AG09309 (cell line): ENCODE measurements at regions not wholly inside any gene's neighbourhood (a gene's known extent, or its start where the extent isn't known, plus 50 kb on each side); places are given as distances from the start of the nearest gene placed in this dataset.
"Not testable (repeated sequence)": the region's sequence is repeated elsewhere in the genome, so short reads cannot be mapped to it uniquely, and the experiment has no call there.

ENCODE experiments used
- DNase-seq: peaks from one replicate; pipeline ENCODE4 v3.0.0-alpha.2; 2010; ENCODE audit warnings: low read depth
- H3K4me3 ChIP-seq: 2 replicates; pipeline ENCODE4 v1.5.1; 2011; ENCODE audit warnings: mild to moderate bottlenecking, low read depth, low read length, moderate library complexity; ENCODE audit not compliant: control insufficient read depth

DNA sequence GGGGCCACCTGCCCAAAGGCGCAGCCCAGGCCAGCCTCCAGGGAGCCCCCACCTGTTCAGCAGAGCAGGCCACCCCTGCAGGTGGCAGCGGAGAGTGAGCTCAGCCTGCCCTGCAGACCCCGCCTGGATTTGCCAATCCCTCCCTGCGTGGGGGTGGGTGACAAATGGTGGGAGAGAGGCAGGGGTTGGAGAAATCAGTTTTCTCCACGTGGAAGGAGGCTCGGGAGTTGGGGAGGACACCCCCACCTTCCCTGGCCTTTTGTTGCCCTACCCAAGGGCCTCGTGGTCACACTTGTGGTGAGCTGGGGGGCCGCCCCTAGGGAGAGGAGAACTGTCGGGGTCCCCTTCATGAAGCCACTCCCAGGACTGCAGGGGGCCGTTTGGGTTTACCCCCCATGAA, 351.7 kb downstream of the CNTNAP3B start:
- not testable (repeated sequence) for H3K4me3 ChIP-seq, DNase-seq

DNA sequence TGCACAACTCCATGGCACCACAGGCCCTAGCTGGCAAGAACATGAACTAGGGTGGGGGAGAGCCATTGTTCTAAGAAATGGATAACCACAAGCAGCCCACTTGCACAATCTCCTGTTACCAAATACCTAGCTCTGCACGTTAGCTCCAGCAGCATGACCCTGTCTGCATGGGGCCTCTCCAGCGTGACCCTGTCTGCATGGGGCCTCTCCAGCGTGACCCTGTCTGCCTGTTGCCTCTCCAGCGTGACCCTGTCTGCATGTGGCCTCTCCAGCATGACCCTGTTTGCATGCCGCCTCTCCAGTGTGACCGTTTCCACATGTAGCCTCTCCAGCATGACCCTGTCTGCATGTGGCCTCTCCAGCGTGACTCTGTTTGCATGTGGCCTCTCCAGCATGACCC, 356.7 kb downstream of the CNTNAP3B start:
- H3K4me3 ChIP-seq, DNase-seq: not testable (repeated sequence)

DNA sequence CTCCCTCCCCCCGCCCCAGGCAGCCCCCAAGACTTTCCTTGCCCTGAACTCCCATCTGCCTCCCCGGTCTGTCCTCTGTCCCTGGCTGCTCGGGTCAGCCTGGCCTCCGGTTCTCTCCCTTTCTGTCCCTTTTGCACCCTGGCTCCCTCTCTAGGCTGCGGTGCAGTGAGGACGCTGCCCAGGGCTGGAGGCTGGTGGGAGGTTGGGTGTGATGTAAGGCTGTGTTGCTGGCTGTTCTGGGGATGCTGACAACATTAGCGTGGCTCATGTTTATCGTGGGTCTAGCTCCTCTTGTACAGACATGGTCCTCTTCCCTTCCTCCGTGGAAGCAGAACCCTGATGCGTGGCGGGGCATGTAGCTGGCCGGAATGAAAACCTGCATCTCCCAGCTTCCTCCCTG, 357.5 kb downstream of the CNTNAP3B start:
- not testable (repeated sequence) for DNase-seq, H3K4me3 ChIP-seq

DNA sequence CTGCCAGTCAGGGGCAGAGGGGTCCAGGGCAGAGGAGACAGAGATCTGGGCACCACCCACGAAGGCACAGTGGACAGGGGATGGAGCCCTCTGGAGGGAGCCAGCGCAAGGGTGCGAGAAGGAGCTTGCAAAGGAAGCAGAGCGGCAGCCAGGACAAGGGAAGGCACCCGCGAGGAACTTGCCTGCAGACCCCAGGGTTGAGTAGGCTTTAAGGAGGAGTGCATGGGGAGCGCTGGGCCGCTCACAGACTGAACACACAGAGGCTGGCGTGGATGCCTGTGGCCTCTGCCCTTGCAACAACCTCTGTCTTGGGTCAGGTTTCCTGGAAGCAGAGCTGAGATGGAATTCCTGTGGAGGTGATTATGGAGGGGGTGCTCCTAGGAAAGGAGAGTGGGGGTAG, 374.4 kb downstream of the CNTNAP3B start:
- not testable (repeated sequence) for DNase-seq, H3K4me3 ChIP-seq

DNA sequence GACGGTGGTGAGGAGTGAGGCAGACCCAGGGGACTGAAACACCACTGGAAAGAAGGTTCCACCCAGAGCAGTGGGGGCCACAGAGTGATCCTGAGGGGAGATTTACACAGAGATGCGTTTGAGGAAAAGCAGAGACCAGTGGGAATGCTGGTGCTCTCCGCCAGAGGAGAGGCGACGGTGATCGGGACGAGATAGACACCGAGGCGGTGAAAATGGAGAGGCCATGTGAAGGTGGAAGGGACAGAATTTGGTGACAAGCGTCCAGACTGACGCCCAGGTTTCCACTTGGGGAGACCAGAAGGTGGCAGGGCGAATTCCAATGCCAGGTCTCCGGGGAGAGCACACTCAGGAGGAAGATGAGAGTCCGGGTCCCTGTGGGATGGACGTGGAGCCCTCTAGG, 374.8 kb downstream of the CNTNAP3B start:
- not testable (repeated sequence) for H3K4me3 ChIP-seq, DNase-seq

GRCh38 chr9:41741897-41742296, 387.3 kb downstream of the CNTNAP3B start:
- DNase-seq, H3K4me3 ChIP-seq: not testable (repeated sequence)

DNA sequence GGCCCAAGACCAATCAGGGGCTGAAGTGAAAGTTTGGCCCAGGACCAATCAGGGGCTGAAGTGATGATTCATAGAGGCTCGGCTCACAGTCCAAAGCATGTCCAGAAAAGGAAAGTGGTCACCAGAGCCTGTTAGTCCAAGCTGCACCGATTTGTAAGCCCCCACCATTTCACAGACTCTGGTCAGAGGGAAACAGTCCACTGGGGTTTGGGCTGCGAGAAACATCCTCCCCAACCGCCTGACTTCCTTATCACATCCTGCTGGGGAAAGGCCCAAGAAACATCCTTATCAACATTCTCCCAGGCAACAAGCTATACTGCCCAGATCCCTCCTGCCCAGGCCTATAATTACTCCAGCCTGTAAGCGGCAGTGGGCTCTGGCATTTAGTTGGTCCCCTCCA, 388.1 kb downstream of the CNTNAP3B start:
- not testable (repeated sequence) for H3K4me3 ChIP-seq, DNase-seq

GRCh38 chr9:41738681-41739080, 390.5 kb downstream of the CNTNAP3B start:
- H3K4me3 ChIP-seq, DNase-seq: not testable (repeated sequence)

GRCh38 chr9:41699190-41699589, 430.0 kb downstream of the CNTNAP3B start:
- not testable (repeated sequence) for H3K4me3 ChIP-seq, DNase-seq

- not testable (repeated sequence) for DNase-seq, H3K4me3 ChIP-seq
These were observed 432.1 kb downstream of the CNTNAP3B start for GRCh38 chr9:41697080-41697479.

DNA sequence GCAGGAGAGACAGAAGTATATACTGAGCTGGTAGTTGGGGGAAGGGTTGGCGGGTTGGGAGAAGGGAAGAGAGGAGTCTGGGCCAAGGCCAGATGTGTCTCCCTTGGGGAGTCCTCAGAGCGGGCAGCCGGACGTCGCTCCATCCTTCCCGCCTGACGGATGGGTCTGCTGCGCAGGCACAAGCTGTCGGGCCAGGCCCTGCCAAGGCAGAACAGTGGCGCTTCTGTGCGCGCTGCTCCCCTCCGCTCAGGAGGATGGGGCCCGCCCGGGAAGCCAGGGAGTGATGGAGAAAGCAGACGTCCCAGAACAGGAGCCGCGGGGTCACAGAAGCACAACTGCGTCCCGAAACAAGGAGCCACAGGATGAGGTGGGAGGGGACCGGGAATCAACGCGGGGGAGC, 449.9 kb downstream of the CNTNAP3B start:
- not testable (repeated sequence) for DNase-seq, H3K4me3 ChIP-seq

DNA sequence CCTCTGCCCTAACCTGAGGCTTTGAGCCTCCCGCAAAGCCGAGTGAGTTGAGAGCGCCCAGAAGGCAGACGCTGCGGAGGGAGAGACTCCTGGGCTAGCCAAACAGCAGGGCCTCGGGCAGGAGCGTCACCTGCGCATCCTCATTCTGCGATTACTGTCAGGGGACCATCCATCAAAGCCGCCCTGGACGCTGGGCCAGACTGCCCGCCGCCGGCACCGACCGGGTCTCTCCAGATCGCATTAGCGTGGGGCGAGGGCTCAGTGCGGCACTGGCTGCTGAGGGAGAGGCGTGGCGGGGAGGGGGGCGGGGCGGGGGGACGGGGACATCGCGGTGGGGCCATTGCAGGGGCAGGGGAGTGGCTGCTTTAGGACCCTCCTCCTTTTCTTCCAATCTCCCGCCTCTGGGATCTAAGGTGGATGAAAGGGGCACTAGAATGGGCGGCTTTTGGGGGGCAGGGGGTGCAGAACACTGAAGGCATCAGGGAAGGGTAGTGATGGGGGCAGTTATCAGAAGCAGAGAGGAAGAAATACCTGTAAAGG, 465.7 kb downstream of the CNTNAP3B start:
- H3K4me3 ChIP-seq, DNase-seq: not testable (repeated sequence)

DNA sequence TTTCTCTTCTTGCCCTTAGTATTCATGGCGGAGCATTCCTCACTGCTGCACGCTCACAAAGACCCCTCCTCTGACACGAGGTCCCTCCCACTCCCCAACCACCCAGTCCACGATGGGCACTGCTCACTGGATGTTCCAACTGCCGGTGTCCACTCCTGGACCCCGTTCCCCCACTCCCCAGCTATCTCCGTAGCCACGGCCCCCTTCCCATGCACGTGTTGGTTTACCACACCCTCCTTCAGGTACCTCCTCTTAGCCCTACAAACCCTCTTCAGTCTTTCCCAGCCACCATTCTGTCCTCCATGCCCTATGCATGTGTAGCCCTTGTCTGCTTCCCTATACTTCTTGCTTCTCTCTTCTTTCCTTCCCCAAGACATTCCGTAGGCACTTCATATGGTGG, 469.6 kb upstream of the ZNG1F start:
- not testable (repeated sequence) for DNase-seq, H3K4me3 ChIP-seq

GRCh38 chr9:41658116-41658515, 469.0 kb upstream of the ZNG1F start:
- not testable (repeated sequence) for DNase-seq

DNA sequence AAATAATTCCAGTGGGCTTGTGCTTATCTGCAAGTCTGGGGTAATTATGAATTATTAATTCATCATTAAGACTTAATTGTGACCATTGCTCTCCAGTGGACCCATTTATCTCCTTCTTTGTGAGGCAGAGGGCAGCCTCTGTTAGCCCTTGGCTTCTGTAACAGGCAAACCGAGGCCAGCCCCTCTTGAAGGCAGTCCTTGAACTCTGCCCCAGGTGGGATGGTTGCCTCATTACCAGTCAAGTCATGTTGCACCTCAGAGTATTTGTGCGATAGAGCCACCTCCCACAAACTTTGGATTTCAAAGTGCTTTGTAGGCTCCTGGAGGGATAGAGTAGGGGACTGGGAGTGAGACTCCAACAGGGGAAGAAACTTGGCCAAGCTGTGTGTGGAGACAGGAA, 468.0 kb upstream of the ZNG1F start:
- not testable (repeated sequence) for DNase-seq, H3K4me3 ChIP-seq

More at GRCh38 chr9:41658116-41658515, 469.0 kb upstream of the ZNG1F start:
- H3K4me3 ChIP-seq = not testable (repeated sequence)

DNA sequence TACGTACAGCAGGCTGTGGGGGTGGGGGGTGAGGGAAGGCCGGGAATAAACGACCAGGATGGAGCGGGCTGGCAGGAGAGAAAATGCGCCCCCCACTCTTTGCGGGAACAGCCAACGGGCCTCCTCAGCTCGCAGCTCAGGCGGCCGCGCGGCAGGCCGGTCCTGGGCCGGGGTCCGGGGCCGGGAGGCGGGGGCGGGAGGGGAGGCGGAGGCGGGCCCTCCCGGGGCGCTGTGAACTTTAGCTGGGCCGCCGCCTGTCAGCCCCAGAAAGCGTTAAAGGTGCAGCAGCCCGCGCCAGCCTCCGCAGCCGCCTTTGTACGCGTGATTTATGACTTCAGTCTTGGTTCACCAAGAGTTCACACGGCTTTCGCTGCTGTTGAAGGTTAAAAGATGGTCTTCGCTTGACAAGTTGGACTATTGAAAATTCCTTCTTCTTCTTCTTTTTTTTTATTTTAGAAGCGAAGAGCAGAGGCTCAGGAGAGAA, 466.0 kb upstream of the ZNG1F start:
- DNase-seq, H3K4me3 ChIP-seq: not testable (repeated sequence)

DNA sequence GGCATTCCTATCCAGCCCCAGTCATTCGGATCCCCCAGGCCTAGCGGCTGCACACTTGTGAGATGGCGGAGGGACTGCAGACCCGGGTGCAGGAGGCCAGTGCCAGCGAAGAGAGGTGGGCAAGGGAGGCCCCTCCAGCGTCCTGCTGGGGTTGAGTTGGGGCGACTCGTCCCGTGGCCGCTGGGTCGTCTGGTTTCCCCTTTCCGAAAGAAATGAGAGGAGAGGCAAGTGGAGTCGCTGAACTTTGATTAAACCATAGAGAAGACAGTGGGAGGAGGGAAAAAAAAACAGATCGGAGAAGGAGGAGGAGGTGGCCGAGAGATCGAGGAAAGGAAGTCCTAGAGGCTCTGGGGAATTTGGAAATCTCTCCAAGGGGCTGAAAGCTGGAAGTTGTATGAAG, 465.2 kb upstream of the ZNG1F start:
- H3K4me3 ChIP-seq, DNase-seq: not testable (repeated sequence)

- not testable (repeated sequence) for DNase-seq, H3K4me3 ChIP-seq
These were observed 464.6 kb upstream of the ZNG1F start for GRCh38 chr9:41653560-41654340.

DNA sequence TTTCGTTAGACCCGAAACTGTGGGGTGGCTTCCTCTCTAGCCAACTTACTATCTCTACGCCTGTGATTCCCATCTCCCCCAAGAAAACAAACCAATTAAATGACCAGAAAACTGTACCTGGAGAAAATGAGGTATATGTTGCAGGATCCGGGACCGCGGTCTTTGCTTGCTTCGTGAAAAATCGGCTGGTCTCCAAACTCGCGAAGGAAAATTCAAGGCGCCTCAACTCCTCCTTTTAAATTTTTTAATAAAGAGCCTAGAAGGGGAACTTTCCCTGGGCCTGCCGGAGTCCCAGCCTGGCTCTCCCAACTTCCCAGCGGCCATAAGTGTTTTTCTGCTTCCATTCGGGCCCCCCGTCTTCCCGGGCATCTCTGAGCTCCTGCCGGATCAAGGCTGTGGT, 463.7 kb upstream of the ZNG1F start:
- H3K4me3 ChIP-seq, DNase-seq: not testable (repeated sequence)
